OCI-LY3 (cell line): ENCODE measurements at regions not wholly inside any gene's neighbourhood (a gene's known extent, or its start where the extent isn't known, plus 50 kb on each side); places are given as distances from the start of the nearest gene placed in this dataset.

Experiments used
- H2AFZ ChIP-seq: fragments of 200-600, 300-600 bp; shearing (Covaris generic); 2 replicates; pipeline ENCODE4 v1.6.0; 2014; ENCODE audit warnings: antibody characterized with exemption, low read depth, low read length
- H3K27ac ChIP-seq: fragments of 200-600, 300-600 bp; sonication (generic); 2 replicates; pipeline ENCODE4 v1.5.1; 2014; ENCODE audit warnings: mild to moderate bottlenecking, low read length, moderate library complexity, mixed read lengths
- H3K27me3 ChIP-seq: fragments of 200-600, 300-600 bp; sonication (generic); 2 replicates; pipeline ENCODE4 v1.6.1; 2014; ENCODE audit warnings: low read depth, low read length, mixed read lengths
- H3K36me3 ChIP-seq: fragments of 200-600, 300-600 bp; sonication (generic); replicated peaks from 2 replicates; pipeline ENCODE3; 2014; ENCODE audit warnings: low read depth, low read length, mixed read lengths
- H3K4me1 ChIP-seq: fragments of 300-600, 200-600 bp; sonication (generic); 2 replicates; pipeline ENCODE4 v1.6.1; 2014; ENCODE audit warnings: low read length, mixed read lengths
- H3K4me2 ChIP-seq: fragments of 200-600, 300-600 bp; sonication (generic); 2 replicates; pipeline ENCODE4 v1.6.1; 2014; ENCODE audit warnings: low read length, mixed read lengths
- H3K4me3 ChIP-seq: fragments of 300-600, 200-600 bp; sonication (generic); 2 replicates; pipeline ENCODE4 v1.5.1; 2014; ENCODE audit warnings: antibody characterized with exemption, mild to moderate bottlenecking, low read length, moderate library complexity
- H3K79me2 ChIP-seq: fragments of 300-600, 200-600 bp; shearing (Covaris generic); 2 replicates; pipeline ENCODE4 v1.6.1; 2014; ENCODE audit warnings: mild to moderate bottlenecking, low read length, mixed read lengths
- H3K9ac ChIP-seq: fragments of 300-600, 200-600 bp; shearing (Covaris generic); 2 replicates; pipeline ENCODE4 v1.6.0; 2014; ENCODE audit warnings: mild to moderate bottlenecking, low read length, moderate library complexity
- H3K9me3 ChIP-seq: fragments of 200-600, 300-600 bp; shearing (Covaris generic); 2 replicates; pipeline ENCODE4 v1.6.1; 2014; ENCODE audit warnings: low read length, mixed read lengths; ENCODE audit not compliant: insufficient read depth
- H4K20me1 ChIP-seq: fragments of 200-600, 300-600 bp; sonication (generic); 2 replicates; pipeline ENCODE4 v1.6.1; 2016; ENCODE audit warnings: low read length, mixed read lengths; ENCODE audit not compliant: insufficient read depth
- CTCF ChIP-seq: fragments of 200-600, 300-600 bp; sonication (generic); IDR thresholded peaks from 2 replicates; pipeline ENCODE4 v1.5.1; 2014; ENCODE audit warnings: antibody characterized with exemption, low read length, low read depth
- EZH2phosphoT487 ChIP-seq: fragments of 200-600 bp; shearing (Covaris generic); IDR thresholded peaks from 2 replicates; pipeline ENCODE4 v1.6.1; 2018; ENCODE audit warnings: antibody characterized with exemption, mixed run types, low read depth

DNA sequence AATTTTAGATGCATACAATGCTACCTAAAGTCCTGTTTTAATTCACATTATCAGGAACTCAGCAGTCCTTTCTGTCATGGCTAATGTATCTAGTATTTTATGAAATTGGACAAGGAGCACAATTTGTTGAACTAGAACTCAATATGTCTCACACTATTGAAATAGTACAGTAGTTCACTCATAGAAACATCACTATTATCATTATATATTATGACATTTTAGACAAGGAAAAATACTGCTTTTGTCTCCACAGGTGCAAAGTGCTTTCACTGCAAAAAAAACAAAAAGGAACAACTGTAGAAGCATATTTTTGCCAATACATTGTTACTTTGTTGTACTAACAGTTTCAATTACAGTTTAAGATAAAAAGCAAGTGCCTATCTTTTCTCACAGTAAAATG lies 419.2 kb upstream of the CDH19 start:
- Histone ChIP-seq H3K9ac (no peak overlapping the region), H3K9me3 (no peaks in the 10 kb centered on the region), H4K20me1 (no peaks in the 10 kb centered on the region), H3K36me3 (no peaks in the 10 kb centered on the region), H3K4me3 (no peak overlapping the region), H3K27ac (no peak overlapping the region), H3K27me3 (no peaks in the 10 kb centered on the region), H3K4me1 (no peaks in the 10 kb centered on the region), H2AFZ (no peak overlapping the region), H3K79me2 (no peaks in the 10 kb centered on the region), H3K4me2 (no peak overlapping the region)
- TF ChIP-seq CTCF (no peak), EZH2phosphoT487 (no peak)

DNA sequence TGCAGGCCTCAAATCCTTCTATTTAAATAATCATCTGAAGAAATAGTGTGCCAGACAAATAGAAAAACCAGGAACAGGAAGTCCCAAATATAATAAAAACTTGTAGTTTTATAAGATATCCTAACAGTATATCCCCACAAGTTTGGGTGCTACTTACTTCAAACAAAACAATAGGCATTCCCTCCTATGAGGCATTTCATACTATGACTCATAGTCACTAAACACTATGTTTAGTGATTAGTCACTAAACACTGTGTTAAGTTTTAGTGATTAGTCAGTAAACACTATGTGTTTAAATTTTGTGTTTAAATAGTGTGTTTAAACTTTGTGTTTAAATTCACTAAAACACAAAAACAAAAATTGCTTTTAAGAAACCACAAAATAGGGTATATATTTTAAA lies 407.0 kb upstream of the CDH19 start:
- Histone ChIP-seq H3K9me3 (no peaks in the 10 kb centered on the region), H3K27ac (no peak overlapping the region), H3K79me2 (no peaks in the 10 kb centered on the region), H3K4me1 (no peaks in the 10 kb centered on the region), H3K9ac (no peak overlapping the region), H3K27me3 (no peaks in the 10 kb centered on the region), H3K36me3 (no peaks in the 10 kb centered on the region), H3K4me3 (no peak overlapping the region), H2AFZ (no peak overlapping the region), H4K20me1 (no peaks in the 10 kb centered on the region), H3K4me2 (no peak overlapping the region)
- no peak for TF ChIP-seq CTCF
- TF ChIP-seq EZH2phosphoT487 = no peak

GRCh38 chr18:67007999-67008398 lies 404.1 kb upstream of the CDH19 start:
- Histone ChIP-seq H3K27ac (no peak overlapping the region), H3K4me2 (no peak overlapping the region), H3K4me1 (no peaks in the 10 kb centered on the region), H3K4me3 (no peak overlapping the region), H3K27me3 (no peaks in the 10 kb centered on the region), H3K9ac (no peak overlapping the region), H2AFZ (no peak overlapping the region), H3K36me3 (no peaks in the 10 kb centered on the region), H3K9me3 (no peaks in the 10 kb centered on the region), H3K79me2 (no peaks in the 10 kb centered on the region), H4K20me1 (no peaks in the 10 kb centered on the region)
- no peak for TF ChIP-seq EZH2phosphoT487

DNA sequence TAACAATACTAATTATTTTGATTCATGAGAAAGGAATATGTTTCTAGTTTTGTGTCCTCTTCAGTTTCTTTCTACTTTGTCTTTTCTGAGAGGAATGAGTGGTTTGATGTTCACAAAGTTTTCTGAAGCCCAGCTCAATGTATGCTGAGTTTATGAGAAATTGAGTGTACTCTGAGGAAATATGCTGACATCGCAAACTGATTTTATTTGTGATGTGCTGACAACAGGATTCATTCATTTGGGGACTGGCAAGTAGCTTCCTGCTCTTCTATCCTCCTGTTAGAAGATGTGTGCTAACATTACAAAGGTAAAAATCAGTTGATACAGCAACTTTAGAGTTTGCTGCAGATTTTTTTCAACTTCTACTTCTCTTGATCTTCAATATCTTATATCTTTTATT lies 403.2 kb upstream of the CDH19 start:
- H3K36me3 ChIP-seq = no peaks in the 10 kb centered on the region
- H3K4me1 ChIP-seq = no peaks in the 10 kb centered on the region
- H3K27me3 ChIP-seq = no peaks in the 10 kb centered on the region
- no peaks in the 10 kb centered on the region for H3K9me3 ChIP-seq
- TF ChIP-seq CTCF (no peak), EZH2phosphoT487 (no peak)
- H3K79me2 ChIP-seq = no peaks in the 10 kb centered on the region
- no peak overlapping the region for H3K27ac ChIP-seq
- no peak overlapping the region for H3K4me2 ChIP-seq
- H2AFZ ChIP-seq = no peak overlapping the region
- no peaks in the 10 kb centered on the region for H4K20me1 ChIP-seq
- H3K4me3 ChIP-seq = no peak overlapping the region
- H3K9ac ChIP-seq = no peak overlapping the region

DNA sequence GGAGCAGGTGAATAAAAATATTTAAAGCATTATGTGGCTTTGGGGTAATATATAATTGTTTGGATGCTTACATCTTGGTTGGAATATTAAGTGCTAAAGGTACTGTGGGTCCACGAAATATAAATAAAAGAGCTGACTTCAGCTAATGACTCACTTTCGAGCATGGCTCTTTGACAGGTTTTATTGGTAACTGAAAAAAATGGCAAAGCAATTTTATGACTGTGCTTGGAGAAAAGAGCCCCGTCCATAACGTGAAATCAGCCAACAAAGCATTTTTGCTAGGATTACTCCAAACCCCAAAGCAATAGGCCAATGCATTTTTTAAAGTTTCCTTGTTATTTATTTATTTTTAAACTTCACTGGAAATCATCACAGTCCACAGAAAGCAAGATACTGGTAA lies 397.2 kb upstream of the CDH19 start:
- H3K4me2 ChIP-seq = no peak overlapping the region
- H3K9me3 ChIP-seq = no peaks in the 10 kb centered on the region
- H4K20me1 ChIP-seq = no peaks in the 10 kb centered on the region

More for the DNA sequence above, 397.2 kb upstream of the CDH19 start:
- no peak for TF ChIP-seq CTCF
- no peak for TF ChIP-seq EZH2phosphoT487
- Histone ChIP-seq H3K27ac (no peak overlapping the region), H3K4me1 (no peaks in the 10 kb centered on the region), H2AFZ (no peak overlapping the region), H3K27me3 (no peaks in the 10 kb centered on the region), H3K36me3 (no peaks in the 10 kb centered on the region), H3K4me3 (no peak overlapping the region), H3K9ac (no peak overlapping the region), H3K79me2 (no peaks in the 10 kb centered on the region)
